Urinary bladder (tissue), 3 donors: ENCODE measurements at regions not wholly inside any gene's neighbourhood (a gene's known extent, or its start where the extent isn't known, plus 50 kb on each side); places are given as distances from the start of the nearest gene placed in this dataset.

ENCODE experiments used
- DNase-seq: peaks from one replicate; pipeline ENCODE4 v3.0.0-alpha.2; 2015; ENCODE audit errors: extremely low spot score
- H3K27ac ChIP-seq: one replicate; pipeline ENCODE4 v1.5.1; 2013; ENCODE audit warnings: low read depth, mild to moderate bottlenecking, moderate library complexity
- H3K36me3 ChIP-seq: one replicate; pipeline ENCODE4 v1.6.1; 2013; ENCODE audit warnings: mild to moderate bottlenecking, moderate library complexity; ENCODE audit not compliant: insufficient read depth
- H3K4me1 ChIP-seq: one replicate; pipeline ENCODE4 v1.6.1; 2013; ENCODE audit warnings: mild to moderate bottlenecking, moderate library complexity; ENCODE audit not compliant: insufficient read depth
- H3K4me3 ChIP-seq: one replicate; pipeline ENCODE4 v1.5.1; 2013; ENCODE audit warnings: low read depth, low read length
- WGBS: extraction: QIAGEN DNeasy Blood & Tissue Kit; methylation state at CpG from one replicate; pipeline ENCODE4 v1.1.7; 2013; 5-methylcytosine and 5-hydroxymethylcytosine counted together
- donor health status: healthy with polysubstance abuse.
- donor health status: healthy.

GRCh38 chr6:140993515-140993914 is 1139.2 kb upstream of the GJE1 start:
- no peak overlapping the region for H3K4me3 ChIP-seq
- no peak for DNase-seq
- WGBS: 99% methylated on average over 1 of the region's 1 CpG

DNA sequence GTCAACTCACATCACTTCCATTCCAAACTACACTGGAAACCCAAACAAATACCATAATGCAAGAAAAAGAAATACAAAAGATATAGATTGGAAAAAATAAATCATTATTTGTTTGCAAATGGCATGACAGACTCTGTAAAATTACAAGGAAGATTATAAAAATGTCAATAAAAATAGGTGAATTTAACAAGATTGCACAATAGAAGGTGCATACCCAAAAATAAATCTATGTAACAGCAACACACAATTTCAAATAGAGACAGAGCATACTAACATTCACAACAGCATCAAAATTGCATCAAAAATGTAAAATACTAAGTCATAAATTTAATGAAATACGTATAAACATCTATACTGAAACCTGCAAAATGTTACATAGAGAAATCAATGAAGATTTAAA is 1140.0 kb upstream of the GJE1 start:
- Histone ChIP-seq H3K27ac (no peak overlapping the region), H3K36me3 (no peaks in the 10 kb centered on the region), H3K4me1 (no peaks in the 10 kb centered on the region), H3K4me3 (no peak overlapping the region)
- DNase-seq: no peak
- WGBS: 92% methylated on average over 1 of the region's 1 CpG

More at GRCh38 chr6:140993515-140993914, 1139.2 kb upstream of the GJE1 start:
- H3K27ac ChIP-seq: no peak overlapping the region
- no peaks in the 10 kb centered on the region for H3K36me3 ChIP-seq
- no peaks in the 10 kb centered on the region for H3K4me1 ChIP-seq

- no peak for DNase-seq
- H3K36me3 ChIP-seq: no peaks in the 10 kb centered on the region
Observed at GRCh38 chr6:140988780-140989179, 1143.9 kb upstream of the GJE1 start.

DNA sequence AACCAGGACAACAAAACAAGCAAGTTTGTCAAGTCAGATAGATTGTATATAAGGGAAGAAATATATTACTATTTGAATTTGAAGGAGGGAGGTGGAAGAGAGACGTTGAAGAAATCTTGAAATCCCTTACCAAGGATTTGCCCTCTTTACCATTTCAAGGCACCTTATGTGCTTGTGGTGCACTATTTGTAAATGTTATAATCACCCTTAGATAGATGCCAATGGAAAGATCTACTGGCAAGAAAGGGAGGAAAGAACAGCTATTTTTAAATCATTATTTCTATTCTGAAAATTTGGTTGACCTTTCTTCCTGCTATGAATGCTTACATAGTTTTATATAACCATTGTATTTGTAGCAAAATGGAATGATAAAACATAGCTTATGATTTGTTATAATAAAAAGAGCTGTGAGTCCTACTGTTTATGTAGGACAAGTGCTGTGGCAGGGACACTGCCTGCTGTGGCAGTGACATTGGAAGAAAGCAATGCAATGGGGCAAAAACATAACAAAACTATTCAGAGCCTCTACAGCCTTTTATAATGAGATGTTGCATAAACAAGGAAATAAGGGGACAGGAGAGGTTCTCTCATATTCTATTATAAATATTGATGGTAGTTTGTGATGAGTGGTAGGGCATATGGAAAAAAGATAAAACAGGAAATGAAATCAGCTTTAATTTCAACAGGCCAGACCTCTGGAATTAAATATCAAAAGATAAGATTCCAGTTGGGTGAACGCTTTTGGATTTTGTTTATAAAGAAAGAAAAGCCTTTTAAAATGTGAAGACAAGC is 1145.2 kb upstream of the GJE1 start:
- no peak for DNase-seq
- H3K27ac ChIP-seq: no peak overlapping the region
- no peaks in the 10 kb centered on the region for H3K36me3 ChIP-seq
- 51% methylated on average over 2 of the region's 2 CpGs for WGBS
- H3K4me1 ChIP-seq: no peaks in the 10 kb centered on the region
- H3K4me3 ChIP-seq: no peak overlapping the region

More at GRCh38 chr6:140988780-140989179, 1143.9 kb upstream of the GJE1 start:
- Histone ChIP-seq H3K4me3 (no peak overlapping the region), H3K4me1 (no peaks in the 10 kb centered on the region), H3K27ac (no peak overlapping the region)

DNA sequence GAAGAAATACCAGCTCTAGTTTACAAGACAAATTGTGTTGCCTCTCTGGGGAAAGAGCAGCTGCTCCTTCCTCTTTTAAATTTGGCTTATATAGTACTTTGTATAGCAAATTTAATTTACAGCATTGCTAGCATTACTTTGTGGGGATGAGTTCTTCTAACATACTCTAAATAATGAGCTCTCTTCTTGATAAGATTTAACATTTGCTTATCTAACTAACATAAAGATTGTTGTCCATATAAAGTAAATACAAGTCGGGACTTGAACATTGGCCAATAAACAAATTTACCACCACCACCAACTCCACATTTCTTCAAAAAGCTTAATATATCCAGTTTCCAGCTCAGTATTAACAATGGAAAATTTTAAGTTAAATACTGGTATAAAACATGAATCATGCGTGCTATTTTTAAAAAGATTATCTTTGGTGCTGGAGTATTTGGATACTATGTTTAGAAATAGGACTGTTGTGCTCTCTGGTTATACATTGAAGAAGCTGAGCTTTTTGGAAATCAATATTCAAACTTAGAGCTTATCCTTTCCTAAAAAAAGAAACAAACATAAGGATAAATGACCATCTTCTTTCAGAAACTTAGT is 1146.9 kb upstream of the GJE1 start:
- no peak for DNase-seq
- H3K4me1 ChIP-seq: no peaks in the 10 kb centered on the region
- H3K27ac ChIP-seq: no peak overlapping the region
- 34% methylated on average over 2 of the region's 2 CpGs for WGBS
- H3K4me3 ChIP-seq: no peak overlapping the region
- no peaks in the 10 kb centered on the region for H3K36me3 ChIP-seq

- no peak for DNase-seq
- H3K4me1 ChIP-seq: no peaks in the 10 kb centered on the region
- no peak overlapping the region for H3K4me3 ChIP-seq
- 69% methylated on average over 6 of the region's 6 CpGs for WGBS
- no peaks in the 10 kb centered on the region for H3K36me3 ChIP-seq
- H3K27ac ChIP-seq: no peak overlapping the region
Observed at GRCh38 chr6:140980265-140980887, 1152.3 kb upstream of the GJE1 start.

GRCh38 chr6:140979642-140980091 is 1153.1 kb upstream of the GJE1 start:
- no peak overlapping the region for H3K27ac ChIP-seq
- no peaks in the 10 kb centered on the region for H3K36me3 ChIP-seq
- no peaks in the 10 kb centered on the region for H3K4me1 ChIP-seq
- 53% methylated on average over 4 of the region's 4 CpGs for WGBS
- DNase-seq: no peak
- H3K4me3 ChIP-seq: no peak overlapping the region

DNA sequence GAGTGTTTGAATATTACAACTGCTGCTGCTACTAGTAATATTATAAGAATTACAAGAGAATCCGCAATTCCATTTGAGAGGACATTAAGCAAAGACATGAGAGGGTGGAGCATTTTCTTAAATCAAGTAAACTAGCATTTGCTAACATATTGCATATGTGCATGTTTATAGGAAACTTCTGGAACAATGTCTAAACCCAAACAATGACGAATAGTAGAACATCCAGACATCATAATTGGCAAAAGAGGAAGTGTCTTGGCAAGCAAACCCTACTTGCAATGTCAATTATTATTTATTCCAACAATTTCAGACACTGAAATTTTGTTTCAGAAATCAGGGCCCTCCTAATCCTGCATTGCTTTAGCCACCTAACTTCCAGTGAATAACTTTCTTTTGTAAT is 1155.3 kb upstream of the GJE1 start:
- whole genome bisulfite sequencing: 42% methylated on average over 2 of the region's 2 CpGs
- no peak for DNase-seq
- Histone ChIP-seq H3K4me1 (no peaks in the 10 kb centered on the region), H3K36me3 (no peaks in the 10 kb centered on the region), H3K27ac (no peak overlapping the region), H3K4me3 (no peak overlapping the region)

DNA sequence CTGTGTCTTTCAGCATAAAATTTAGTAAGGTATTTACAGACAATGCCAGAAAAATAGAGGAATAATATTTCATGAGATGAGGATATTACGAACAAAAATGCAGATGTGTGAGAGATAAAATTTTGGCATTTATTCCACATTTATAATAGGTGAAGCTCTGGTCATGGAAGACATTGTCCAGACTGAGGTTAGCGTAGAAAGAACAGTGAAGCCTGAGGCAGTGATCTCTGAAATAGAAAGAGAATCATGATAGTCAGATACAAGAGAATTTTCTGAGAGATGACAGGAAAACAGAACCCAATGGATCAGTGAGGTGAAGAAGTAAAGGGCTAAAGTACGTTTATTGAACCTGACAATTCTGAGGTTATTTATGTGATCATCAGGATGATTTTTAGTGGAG is 1155.9 kb upstream of the GJE1 start:
- no peaks in the 10 kb centered on the region for H3K4me1 ChIP-seq
- DNase-seq: no peak
- H3K36me3 ChIP-seq: no peaks in the 10 kb centered on the region
- H3K27ac ChIP-seq: no peak overlapping the region
- WGBS: 67% methylated on average over 3 of the region's 3 CpGs
- H3K4me3 ChIP-seq: no peak overlapping the region

GRCh38 chr6:140970485-140970884 is 1162.2 kb upstream of the GJE1 start:
- no peak for DNase-seq
- H3K27ac ChIP-seq: no peak overlapping the region
- H3K4me3 ChIP-seq: no peak overlapping the region
- H3K4me1 ChIP-seq: no peaks in the 10 kb centered on the region
- no peaks in the 10 kb centered on the region for H3K36me3 ChIP-seq

DNA sequence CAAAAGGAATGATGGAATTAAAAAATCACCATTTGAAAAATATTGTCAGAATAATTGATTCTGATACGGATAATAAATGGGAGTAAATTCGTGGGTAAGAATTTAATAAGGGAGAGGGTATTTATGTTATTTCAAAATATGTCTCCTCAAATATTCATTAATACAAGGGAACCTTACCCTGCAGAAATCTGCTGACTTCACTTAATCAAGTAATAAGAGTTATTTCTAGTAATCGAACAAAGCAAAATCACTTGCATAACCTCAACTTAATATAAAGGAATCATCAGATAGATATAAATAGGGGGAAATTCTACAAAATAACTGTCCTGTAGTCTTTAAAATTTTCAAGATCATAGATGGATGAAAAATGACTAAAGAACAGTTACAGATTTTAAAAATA is 1164.7 kb upstream of the GJE1 start:
- H3K27ac ChIP-seq: no peak overlapping the region
- H3K36me3 ChIP-seq: no peaks in the 10 kb centered on the region
- WGBS: 94% methylated on average over 3 of the region's 3 CpGs
- no peak overlapping the region for H3K4me3 ChIP-seq
- no peaks in the 10 kb centered on the region for H3K4me1 ChIP-seq
- DNase-seq: no peak

GRCh38 chr6:140966676-140967075 is 1166.0 kb upstream of the GJE1 start:
- Histone ChIP-seq H3K27ac (no peak overlapping the region), H3K36me3 (no peaks in the 10 kb centered on the region), H3K4me3 (no peak overlapping the region), H3K4me1 (no peaks in the 10 kb centered on the region)
- DNase-seq: no peak

DNA sequence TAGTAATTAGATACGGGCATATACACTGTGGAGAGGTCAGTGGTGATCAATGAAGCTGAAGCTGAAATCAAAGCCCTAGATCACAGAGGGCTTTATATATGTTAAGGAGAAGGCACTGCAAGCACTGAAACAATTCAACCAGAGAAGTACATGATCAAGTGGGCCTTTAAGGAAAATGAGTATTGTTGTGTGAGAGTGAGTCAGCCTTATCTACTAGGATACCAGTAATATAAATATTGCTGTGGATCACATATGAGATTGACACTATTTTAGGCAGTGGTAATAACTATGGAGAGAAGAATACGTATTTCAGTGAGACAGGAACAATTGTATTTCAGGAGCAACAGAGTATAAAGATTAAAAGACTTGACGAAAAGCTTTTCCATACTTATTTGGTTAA is 1172.2 kb upstream of the GJE1 start:
- Histone ChIP-seq H3K4me1 (no peaks in the 10 kb centered on the region), H3K27ac (no peak overlapping the region), H3K36me3 (no peaks in the 10 kb centered on the region), H3K4me3 (no peak overlapping the region)
- no peak for DNase-seq
- WGBS: 86% methylated on average over 3 of the region's 3 CpGs

- DNase-seq: no peak
- Histone ChIP-seq H3K27ac (no peak overlapping the region), H3K4me1 (no peaks in the 10 kb centered on the region), H3K4me3 (no peak overlapping the region), H3K36me3 (no peaks in the 10 kb centered on the region)
- 88% methylated on average over 2 of the region's 2 CpGs for WGBS
Observed at GRCh38 chr6:140957386-140957785, 1175.3 kb upstream of the GJE1 start.
